ENCODE measurements at regions not wholly inside any gene's neighbourhood (a gene's known extent, or its start where the extent isn't known, plus 50 kb on each side); places are given as distances from the start of the nearest gene placed in this dataset.

GRCh38 chr11:57935402-57936049 is 88.2 kb upstream of the OR9Q1 start:
- TF ChIP-seq, protein P1, sequence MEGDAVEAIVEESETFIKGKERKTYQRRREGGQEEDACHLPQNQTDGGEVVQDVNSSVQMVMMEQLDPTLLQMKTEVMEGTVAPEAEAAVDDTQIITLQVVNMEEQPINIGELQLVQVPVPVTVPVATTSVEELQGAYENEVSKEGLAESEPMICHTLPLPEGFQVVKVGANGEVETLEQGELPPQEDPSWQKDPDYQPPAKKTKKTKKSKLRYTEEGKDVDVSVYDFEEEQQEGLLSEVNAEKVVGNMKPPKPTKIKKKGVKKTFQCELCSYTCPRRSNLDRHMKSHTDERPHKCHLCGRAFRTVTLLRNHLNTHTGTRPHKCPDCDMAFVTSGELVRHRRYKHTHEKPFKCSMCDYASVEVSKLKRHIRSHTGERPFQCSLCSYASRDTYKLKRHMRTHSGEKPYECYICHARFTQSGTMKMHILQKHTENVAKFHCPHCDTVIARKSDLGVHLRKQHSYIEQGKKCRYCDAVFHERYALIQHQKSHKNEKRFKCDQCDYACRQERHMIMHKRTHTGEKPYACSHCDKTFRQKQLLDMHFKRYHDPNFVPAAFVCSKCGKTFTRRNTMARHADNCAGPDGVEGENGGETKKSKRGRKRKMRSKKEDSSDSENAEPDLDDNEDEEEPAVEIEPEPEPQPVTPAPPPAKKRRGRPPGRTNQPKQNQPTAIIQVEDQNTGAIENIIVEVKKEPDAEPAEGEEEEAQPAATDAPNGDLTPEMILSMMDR (IDR thresholded peaks at IDR 0.05), result no peak
- no peak for TF ChIP-seq POLR2A (IDR thresholded peaks at IDR 0.05)
